Duodenal mucosa (tissue), 2 donors: ENCODE measurements at regions not wholly inside any gene's neighbourhood (a gene's known extent, or its start where the extent isn't known, plus 50 kb on each side); places are given as distances from the start of the nearest gene placed in this dataset.

Experiments
- H3K27ac ChIP-seq: one replicate; pipeline ENCODE4 v1.7.0; 2013; ENCODE audit warnings: low read depth, low read length
- H3K27me3 ChIP-seq, 2 donors: one replicate each; pipeline ENCODE4 v1.7.0; 2013; ENCODE audit warnings: low read length in 2 of 2, control low read depth in 1 of 2; ENCODE audit not compliant: insufficient read depth in 2 of 2, control insufficient read depth in 1 of 2
- H3K36me3 ChIP-seq, 2 donors: one replicate each; pipeline ENCODE4 v1.7.0; 2013; ENCODE audit warnings: low read length in 2 of 2, control low read depth in 1 of 2; ENCODE audit not compliant: insufficient read depth in 2 of 2, control insufficient read depth in 1 of 2
- H3K4me1 ChIP-seq, 2 donors: one replicate each; pipeline ENCODE4 v1.7.0; 2013; ENCODE audit warnings: low read length in 2 of 2, control low read depth in 1 of 2; ENCODE audit not compliant: insufficient read depth in 2 of 2, control insufficient read depth in 1 of 2
- H3K4me3 ChIP-seq, 2 donors: one replicate each; pipeline ENCODE4 v1.7.0; 2013; ENCODE audit warnings: low read length in 2 of 2, low read depth in 1 of 2
- H3K9ac ChIP-seq, 2 donors: one replicate each; pipeline ENCODE4 v1.7.0; 2013; ENCODE audit warnings: low read length in 2 of 2, low read depth in 1 of 2
- H3K9me3 ChIP-seq, 2 donors: one replicate each; pipeline ENCODE4 v1.7.0; 2013; ENCODE audit warnings: low read length in 2 of 2, control low read depth in 1 of 2; ENCODE audit not compliant: control insufficient read depth in 1 of 2

GRCh38 chr11:119804698-119805097 lies 75.7 kb upstream of the NECTIN1 start:
- Histone ChIP-seq H3K9ac (no peak overlapping the region), H3K4me3 (no peak overlapping the region), H3K4me1 (peaks cover 5 to 7% of the 10 kb centered on the region in 2 donors), H3K36me3 (no peaks in the 10 kb centered on the region), H3K27me3 (no peaks in the 10 kb centered on the region), H3K27ac (no peak overlapping the region), H3K9me3 (no peaks in the 10 kb centered on the region)

- Histone ChIP-seq H3K4me1 (peaks cover 5 to 7% of the 10 kb centered on the region in 2 donors), H3K4me3 (no peak overlapping the region), H3K36me3 (no peaks in the 10 kb centered on the region), H3K27ac (no peak overlapping the region), H3K27me3 (no peaks in the 10 kb centered on the region), H3K9me3 (no peaks in the 10 kb centered on the region), H3K9ac (no peak overlapping the region)
Measured at GRCh38 chr11:119803726-119804294, 74.8 kb upstream of the NECTIN1 start.

- H3K4me1 ChIP-seq = peaks cover 5 to 7% of the 10 kb centered on the region in 2 donors
- no peaks in the 10 kb centered on the region for H3K9me3 ChIP-seq
- H3K27ac ChIP-seq = no peak overlapping the region
- H3K4me3 ChIP-seq = no peak overlapping the region
- no peaks in the 10 kb centered on the region for H3K27me3 ChIP-seq
- no peak overlapping the region for H3K9ac ChIP-seq
- no peaks in the 10 kb centered on the region for H3K36me3 ChIP-seq
Measured at GRCh38 chr11:119803139-119803538, 74.1 kb upstream of the NECTIN1 start.

GRCh38 chr11:119802670-119803069 lies 73.7 kb upstream of the NECTIN1 start:
- H3K4me3 ChIP-seq = no peak overlapping the region
- no peaks in the 10 kb centered on the region for H3K27me3 ChIP-seq
- peaks cover 5 to 7% of the 10 kb centered on the region in 2 donors for H3K4me1 ChIP-seq
- H3K36me3 ChIP-seq = no peaks in the 10 kb centered on the region
- no peak overlapping the region for H3K27ac ChIP-seq
- no peak overlapping the region for H3K9ac ChIP-seq
- H3K9me3 ChIP-seq = no peaks in the 10 kb centered on the region

- Histone ChIP-seq H3K4me1 (no peaks in the 10 kb centered on the region), H3K36me3 (no peaks in the 10 kb centered on the region), H3K4me3 (no peak overlapping the region), H3K9me3 (no peaks in the 10 kb centered on the region), H3K27me3 (no peaks in the 10 kb centered on the region), H3K27ac (no peak overlapping the region), H3K9ac (no peak overlapping the region)
Measured at GRCh38 chr11:119800619-119801018, 71.6 kb upstream of the NECTIN1 start.

GRCh38 chr11:119800171-119800570 lies 71.2 kb upstream of the NECTIN1 start:
- Histone ChIP-seq H3K4me1 (no peaks in the 10 kb centered on the region), H3K4me3 (no peak overlapping the region)

GRCh38 chr11:119798656-119799055 lies 69.7 kb upstream of the NECTIN1 start:
- Histone ChIP-seq H3K27ac (no peak overlapping the region), H3K4me1 (no peaks in the 10 kb centered on the region), H3K9ac (no peak overlapping the region), H3K36me3 (no peaks in the 10 kb centered on the region), H3K4me3 (no peak overlapping the region), H3K9me3 (no peaks in the 10 kb centered on the region), H3K27me3 (no peaks in the 10 kb centered on the region)

More at GRCh38 chr11:119800171-119800570, 71.2 kb upstream of the NECTIN1 start:
- Histone ChIP-seq H3K27ac (no peak overlapping the region), H3K9ac (no peak overlapping the region), H3K27me3 (no peaks in the 10 kb centered on the region), H3K9me3 (no peaks in the 10 kb centered on the region), H3K36me3 (no peaks in the 10 kb centered on the region)

- no peaks in the 10 kb centered on the region for H3K27me3 ChIP-seq
Measured at GRCh38 chr11:119797736-119798135, 68.7 kb upstream of the NECTIN1 start.

GRCh38 chr11:119797123-119797611 lies 68.2 kb upstream of the NECTIN1 start:
- Histone ChIP-seq H3K4me1 (no peaks in the 10 kb centered on the region), H3K9me3 (no peaks in the 10 kb centered on the region), H3K9ac (no peak overlapping the region), H3K4me3 (no peak overlapping the region), H3K36me3 (no peaks in the 10 kb centered on the region), H3K27ac (no peak overlapping the region), H3K27me3 (no peaks in the 10 kb centered on the region)

More at GRCh38 chr11:119797736-119798135, 68.7 kb upstream of the NECTIN1 start:
- Histone ChIP-seq H3K9me3 (no peaks in the 10 kb centered on the region), H3K27ac (no peak overlapping the region), H3K9ac (no peak overlapping the region), H3K4me3 (no peak overlapping the region), H3K36me3 (no peaks in the 10 kb centered on the region), H3K4me1 (no peaks in the 10 kb centered on the region)

- no peaks in the 10 kb centered on the region for H3K27me3 ChIP-seq
- H3K4me1 ChIP-seq = no peaks in the 10 kb centered on the region
- H3K9me3 ChIP-seq = no peaks in the 10 kb centered on the region
- H3K27ac ChIP-seq = no peak overlapping the region
- H3K9ac ChIP-seq = no peak overlapping the region
- H3K36me3 ChIP-seq = no peaks in the 10 kb centered on the region
- no peak overlapping the region for H3K4me3 ChIP-seq
Measured at GRCh38 chr11:119796363-119797060, 67.5 kb upstream of the NECTIN1 start.
